Stimulated activated CD4-positive, alpha-beta T cell treated with anti-CD3 and anti-CD28 coated beads, Interleukin-4, amount 100 ng/mL, for 24 hours (primary cell): ENCODE measurements at regions not wholly inside any gene's neighbourhood (a gene's known extent, or its start where the extent isn't known, plus 50 kb on each side); places are given as distances from the start of the nearest gene placed in this dataset.
"Not testable (repeated sequence)": the region's sequence is repeated elsewhere in the genome, so short reads cannot be mapped to it uniquely, and the experiment has no call there.

Experiments used
- DNase-seq: peaks from one replicate; pipeline ENCODE4 v3.0.0-alpha.2; 2020

DNA sequence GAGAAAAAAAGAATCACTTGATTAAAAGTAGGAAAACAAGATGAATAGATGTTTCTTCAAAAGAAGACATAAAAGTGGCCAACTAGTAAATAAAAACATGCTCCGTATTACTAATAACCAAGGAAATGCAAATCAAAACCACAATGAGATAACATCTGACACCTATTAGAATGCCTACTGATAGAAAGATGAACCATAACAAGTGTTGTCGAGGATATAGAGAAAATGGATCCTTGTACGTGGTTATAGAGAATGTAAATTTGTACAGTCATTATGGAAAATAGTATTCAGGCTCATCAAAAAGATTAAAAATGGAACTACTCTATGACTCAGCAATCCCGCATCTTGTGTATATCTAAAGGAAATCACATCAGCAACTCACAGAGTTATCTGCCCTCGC, 415.8 kb upstream of the SLITRK5 start:
- DNase-seq: no peak

DNA sequence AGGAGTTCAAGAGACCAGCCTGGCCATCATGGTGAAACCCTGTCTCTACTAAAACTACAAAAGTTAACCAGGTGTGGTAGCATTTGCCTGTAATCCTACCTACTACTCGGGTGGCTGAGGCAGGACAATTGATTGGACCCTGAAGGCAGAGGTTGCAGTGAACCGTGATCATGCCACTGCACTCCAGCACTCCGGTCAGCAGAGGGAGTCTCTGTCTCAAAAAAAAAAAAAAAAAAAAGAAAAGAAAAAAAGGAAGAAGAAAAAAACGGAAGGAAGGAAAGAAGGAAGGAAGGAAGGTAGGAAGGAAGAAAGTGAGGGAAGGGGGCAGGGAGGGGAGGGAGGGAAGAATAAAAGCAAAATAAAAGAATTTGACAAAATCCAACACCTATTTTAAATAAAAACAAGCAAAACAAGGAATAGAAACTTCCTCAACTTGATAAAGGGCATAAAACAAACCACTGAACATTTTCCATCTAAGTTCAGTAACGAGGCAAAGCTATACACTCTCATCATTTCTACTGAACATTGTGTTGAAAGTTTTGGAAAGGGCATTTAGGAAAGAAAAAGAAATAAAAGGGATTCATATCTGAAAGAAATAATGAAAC, 411.6 kb upstream of the SLITRK5 start:
- no peak for DNase-seq

DNA sequence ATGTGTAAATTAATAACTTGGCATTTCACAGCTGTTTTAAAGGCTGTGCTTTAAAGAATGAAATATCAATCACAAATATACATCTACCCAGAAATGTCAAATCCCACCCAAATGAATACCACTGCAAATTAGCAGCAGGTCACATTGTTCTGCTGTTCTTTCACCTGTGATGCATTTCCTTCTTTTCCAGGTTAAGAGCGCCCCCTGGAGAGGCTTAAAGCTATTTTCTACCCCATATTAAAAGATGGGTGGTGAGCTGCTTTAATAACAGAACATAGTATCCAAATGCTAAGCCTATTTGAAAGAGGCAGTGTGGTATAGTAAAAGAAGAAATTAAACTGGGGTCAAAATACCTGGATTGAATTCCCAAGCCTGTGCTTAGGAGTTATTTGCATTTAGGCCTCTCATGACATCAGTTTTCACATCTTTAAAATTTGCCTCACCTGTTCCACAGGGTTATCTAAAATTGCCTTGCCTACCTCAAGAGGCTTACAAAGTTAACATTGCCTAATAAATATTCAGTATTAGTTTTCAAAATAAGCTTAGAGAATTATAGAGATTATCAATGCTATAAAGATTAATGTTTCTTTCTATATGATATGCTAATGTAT, 396.9 kb upstream of the SLITRK5 start:
- no peak for DNase-seq

DNA sequence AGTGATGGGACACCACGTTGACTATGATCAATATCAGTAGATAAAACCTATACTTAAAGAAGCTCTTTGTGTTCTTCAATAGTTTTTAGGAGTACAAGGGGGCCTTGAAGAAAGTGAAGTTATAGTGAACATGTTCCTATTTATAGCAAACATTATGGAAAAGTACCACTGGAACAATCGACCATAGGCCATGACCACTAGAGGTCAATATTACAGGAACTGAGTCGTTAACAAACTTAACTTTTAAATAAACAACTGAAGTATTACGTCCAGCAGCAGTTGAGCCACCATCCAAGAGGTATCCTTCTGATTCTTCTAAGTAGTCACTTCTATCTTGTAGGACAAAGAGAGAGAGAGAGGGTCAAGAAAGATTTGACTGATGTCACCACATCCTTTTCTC, 391.0 kb upstream of the SLITRK5 start:
- no peak for DNase-seq

DNA sequence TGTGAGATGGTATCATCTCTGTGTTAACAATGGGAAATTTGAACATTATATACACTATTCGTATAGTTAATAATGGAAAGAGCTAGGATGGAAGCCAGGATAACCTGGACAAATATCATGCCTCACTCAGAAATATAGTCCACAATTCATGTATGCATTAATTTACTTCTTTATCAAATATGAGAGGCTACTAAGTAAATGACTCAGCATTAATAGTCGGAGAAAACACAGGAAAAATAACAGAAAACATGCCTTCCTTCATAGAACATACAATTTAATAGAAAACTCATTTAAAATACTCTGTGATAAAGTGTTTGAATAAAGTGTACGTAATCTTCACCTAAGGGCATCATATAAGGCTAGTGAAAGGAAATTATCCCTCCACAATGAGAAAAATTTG, 383.4 kb upstream of the SLITRK5 start:
- no peak for DNase-seq

DNA sequence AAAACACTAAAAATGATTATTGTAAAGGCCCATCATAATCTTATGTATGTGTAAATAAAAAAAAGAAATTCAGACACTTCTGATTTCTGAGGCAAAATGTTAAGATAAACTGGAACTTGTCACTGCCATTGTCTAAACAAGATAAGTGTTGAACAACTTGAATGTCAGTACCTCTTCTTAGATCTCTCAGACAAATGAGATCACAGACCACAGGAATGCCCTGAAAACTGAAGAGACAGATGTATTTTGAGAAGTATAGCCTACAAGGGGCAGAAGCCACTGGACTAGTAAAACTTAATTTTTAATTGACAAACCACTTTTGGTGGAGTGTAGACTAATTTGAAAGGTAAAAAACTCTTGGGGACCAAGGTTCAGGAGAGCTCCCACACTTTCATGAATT, 375.5 kb upstream of the SLITRK5 start:
- DNase-seq: no peak

DNA sequence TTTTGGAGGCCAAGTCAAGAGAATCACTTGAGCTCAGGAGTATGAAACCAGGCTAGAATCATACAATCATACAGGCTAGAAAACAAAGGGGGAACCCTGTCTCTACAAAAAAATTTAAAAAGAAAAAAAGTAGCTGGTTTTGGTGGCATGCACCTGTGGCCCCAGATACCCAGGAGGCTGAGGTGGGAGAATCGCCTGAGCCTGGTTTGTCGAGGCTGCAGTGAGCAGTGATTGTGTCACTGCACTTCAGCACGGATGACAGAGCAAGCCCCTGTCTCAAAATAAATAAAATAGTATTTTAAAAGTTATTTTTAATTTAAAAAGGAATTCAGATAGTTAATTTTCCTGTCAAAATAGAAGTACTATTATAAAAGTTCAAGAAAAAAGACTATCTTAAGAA, 369.1 kb upstream of the SLITRK5 start:
- no peak for DNase-seq

DNA sequence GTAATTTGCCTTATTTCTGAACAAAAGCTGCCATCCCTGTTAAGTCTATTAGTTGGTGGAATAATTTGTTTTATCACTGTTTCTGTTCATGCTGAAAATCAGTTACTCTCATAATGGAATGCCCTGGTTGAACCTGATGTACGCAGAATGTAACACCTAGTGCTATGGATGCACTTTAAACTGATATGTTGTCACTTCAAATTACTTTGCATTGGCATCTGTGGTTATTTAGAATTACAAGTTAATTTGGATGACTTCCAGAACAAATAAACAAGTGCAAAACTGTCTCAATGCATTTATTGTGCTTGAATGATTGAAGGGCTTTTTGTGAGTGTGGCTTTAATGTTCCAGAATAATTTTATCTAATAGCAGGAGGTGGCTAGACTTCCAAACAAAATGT, 368.2 kb upstream of the SLITRK5 start:
- DNase-seq: no peak

DNA sequence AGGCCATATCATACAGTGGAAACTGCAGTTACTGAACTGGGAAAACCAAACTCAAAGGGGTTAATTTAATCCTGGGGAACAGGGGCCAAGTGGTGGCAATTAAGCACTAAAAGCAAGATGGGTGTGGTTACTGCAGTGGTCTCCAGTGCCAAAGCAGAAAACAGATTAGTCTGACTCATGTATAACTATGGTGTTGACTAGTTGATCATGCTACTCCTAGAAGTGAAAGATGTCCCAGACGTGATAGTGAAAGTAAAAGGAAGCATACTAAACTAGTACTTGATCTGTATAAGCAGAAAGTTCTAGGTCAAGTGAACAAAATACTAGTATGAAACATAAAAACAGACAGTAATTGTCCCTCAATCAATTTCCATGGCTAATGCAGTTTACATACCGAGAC, 360.0 kb upstream of the SLITRK5 start:
- DNase-seq: no peak

DNA sequence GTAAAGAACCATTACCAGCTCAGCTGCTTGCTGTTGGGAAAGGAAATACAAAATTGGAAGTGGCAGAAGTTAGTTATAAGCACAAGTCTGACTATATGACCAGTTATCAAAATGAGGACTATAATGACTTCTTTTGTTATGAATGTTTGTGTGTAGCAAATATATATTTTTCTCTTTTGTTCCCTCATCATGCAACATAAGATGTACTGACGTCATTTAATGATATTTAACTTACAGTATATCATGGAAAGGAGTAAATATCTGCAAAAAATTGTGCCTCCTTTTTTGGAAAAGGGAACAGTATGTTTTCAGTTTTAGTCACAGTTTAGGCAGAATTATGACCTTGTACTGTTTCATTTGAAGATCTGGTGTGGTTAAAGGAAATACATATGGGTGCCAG, 356.3 kb upstream of the SLITRK5 start:
- DNase-seq: no peak

DNA sequence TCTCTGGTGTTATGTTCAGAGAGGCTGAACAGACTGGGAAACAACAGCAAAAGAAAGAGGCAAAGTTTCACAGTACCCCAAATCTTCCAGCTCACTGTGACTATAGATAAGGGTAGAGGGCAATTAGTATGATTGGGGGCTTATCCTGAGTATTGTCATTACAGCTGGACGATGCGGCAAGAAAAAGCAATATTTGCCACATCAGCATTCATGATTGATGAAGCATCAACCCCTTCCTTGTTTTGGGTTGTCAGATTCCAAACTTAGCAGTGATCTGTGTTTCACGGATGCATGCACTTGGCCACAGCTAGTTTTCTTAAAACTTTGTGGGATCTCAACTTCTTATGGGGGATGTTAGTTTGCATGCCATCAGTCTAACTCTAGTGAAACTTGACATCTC, 348.8 kb upstream of the SLITRK5 start:
- no peak for DNase-seq

DNA sequence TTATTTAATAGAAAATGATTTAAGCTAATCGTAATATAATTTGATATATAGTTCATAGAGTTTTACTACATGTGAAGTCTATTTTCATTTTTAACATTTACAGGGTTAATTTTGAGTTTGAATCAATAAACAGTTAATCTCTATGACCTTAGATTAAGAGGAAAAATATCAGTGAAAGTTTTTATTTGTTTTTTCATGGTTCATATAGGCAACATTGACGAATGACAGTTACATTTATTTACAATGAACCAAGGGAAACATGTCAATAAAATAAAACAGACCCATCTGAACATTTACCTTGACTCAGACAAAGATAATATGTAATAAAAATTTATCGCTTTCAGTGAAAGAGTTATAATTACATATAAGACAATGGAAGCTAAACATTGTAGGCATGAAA, 346.6 kb upstream of the SLITRK5 start:
- DNase-seq: no peak

DNA sequence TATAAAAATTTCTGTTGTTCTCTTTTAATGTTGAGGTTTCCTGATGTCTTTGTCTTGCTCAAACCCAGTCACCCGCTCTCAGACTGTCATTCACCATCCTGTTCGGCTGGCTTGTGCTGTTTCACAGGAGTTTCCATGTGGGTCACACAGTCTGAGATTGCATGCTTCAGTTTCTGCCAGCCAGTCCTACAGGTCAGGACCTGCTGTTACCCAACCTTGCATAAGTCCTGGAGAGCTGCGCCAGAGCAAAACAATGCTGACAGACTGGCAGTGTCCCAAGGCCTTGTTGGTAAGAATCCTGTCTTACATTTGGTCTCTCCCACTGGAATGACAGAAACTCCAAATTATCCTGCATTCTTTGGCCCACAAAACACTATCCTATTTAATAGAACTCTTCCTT, 340.0 kb upstream of the SLITRK5 start:
- DNase-seq: no peak

DNA sequence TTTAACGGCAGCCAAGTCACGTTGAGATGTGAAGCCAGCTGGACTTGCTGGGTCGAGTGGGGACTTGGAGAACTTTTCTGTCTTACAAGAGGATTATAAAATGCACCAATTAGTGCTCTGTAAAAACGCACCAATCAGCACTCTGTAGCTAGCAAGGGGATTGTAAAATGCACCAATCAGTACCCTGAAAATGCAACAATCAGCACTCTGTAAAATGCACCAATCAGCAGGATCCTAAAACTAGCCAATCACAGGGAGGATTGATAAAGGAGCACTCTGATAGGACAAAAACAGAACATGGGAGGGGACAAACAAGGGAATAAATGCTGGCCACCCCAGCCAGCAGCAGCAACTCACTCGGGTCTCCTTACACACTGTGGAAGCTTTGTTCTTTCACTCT, 337.6 kb upstream of the SLITRK5 start:
- DNase-seq: no peak

DNA sequence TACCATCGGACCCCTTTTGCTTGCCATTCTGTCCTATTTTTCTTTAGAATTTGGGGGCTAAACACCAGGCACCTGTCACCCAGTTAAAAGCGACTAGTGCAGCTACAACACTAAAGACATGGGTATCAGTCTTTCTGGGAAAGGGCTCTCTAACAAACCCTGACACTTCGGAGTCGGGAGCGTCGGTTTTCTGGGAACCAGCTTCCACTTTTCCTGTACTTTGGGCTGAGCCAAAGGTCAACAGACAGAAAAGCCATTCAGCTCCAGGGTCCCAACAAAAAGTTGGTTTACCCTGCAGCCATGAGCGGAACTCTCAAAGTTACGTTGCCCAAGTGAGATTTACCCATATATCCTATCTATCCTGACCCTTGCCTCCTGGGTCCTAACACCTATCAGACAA, 337.0 kb upstream of the SLITRK5 start:
- no peak for DNase-seq

DNA sequence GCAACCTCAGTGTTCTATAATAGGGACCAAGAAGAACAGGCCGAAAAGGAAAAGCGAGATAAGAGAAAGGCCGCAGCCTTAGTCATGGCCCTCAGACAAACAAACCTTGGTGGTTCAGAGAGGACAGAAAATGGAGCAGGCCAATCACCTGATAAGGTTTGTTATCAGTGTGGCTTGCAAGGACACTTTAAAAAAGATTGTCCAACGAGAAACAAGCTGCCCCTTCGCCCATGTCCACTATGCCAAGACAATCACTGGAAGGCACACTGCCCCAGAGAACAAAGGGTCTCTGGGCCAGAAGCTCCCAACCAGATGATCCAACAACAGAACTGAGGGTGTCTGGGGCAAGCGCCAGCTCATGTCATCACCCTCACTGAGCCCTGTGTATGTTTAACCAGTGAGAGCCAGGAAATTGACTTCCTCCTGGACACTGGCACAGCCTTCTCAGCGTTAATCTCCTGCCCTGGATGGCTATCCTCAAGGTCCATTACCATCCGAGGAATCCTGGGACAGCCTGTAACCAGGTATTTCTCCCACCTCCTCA, 334.8 kb upstream of the SLITRK5 start:
- not testable (repeated sequence) for DNase-seq

DNA sequence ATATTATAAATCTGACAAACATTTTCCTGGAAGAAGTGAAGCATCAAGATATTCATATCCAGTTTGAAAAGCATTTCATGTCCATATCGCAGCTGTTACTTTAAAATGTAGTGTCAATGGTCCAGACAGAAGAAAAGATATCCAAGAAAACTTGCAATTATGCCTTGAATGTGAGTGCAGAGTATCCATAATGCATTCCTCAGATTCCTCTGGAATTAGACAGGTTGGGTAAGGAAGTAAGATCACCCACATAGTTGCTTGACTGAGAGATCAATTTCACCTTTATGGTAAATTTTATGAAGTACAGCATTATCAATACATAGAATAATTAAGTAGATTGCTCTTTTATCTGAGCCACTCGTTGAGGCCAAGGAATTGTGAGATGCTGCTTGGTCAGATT, 327.0 kb upstream of the SLITRK5 start:
- no peak for DNase-seq

DNA sequence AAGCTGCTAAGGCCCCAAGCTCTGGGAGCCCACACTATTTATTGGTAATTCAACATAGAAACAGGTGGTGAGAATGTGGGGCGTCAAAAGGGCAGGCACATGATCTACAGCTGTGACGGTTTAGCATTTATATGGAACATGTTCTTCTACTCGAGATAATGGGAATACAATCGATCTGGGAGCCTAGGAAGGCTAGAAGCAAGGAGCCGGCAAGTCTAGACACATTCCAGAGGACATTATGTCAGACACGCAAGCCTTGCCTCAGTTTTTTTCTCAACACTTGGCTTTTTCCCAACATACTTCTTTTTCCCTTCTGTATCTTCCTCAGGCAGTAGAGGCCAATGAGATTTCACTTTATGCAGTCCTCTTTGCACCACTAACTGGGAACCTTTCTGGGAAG, 315.7 kb upstream of the SLITRK5 start:
- DNase-seq: no peak

DNA sequence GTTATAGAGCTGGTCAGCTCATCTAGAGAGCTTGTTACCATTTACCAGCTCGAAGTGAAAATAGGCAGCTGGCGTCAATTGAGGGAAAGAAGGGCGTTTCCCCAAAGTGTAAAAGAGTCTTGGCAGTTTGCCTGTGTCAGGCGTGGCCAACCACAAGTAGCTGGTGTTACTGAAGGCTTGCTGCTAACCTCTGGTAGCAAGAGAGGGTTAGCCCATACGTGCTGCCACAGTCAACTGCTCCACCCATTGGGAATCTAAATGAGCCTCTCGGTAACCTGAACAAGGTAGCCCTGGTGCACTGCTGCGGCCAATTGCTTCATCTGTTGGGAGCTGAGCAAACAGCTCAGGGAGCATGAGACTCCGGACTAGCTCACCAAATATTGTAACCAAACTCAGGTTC, 314.9 kb upstream of the SLITRK5 start:
- no peak for DNase-seq

DNA sequence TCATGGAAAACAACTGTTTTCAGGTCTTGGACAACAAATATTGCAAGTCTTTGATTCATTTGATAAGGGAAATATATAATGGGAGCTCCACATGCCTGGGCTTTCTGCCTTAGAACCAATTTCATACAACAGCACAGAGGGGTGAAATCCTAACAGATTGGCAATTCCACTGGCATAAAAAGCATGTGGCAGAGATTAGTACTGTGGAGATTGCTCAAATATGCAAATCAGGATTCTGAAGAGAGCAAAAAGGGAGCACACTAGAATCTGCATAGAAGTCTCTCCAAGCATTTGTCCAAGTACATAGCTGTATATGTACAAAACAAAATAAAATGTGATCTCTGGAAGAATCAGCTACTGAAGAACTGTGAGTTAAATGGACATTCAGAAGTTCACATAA, 312.9 kb upstream of the SLITRK5 start:
- DNase-seq: no peak

DNA sequence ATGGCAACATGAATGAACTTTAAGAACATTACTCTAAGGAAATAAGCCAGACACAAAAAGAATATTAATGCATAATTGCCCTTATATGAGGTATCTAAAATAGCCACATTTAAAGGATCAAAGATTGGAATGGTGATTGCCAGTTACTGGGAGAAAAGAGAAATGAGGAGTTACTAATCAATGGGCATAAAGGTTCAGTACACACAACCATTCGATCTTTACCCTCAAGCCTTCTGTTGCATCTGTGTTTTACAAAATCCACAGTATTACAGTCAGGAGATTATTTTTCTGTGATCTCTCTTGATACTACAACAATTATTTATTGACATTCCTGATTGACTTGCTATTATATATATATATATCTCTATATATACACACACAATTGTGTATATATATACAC, 310.0 kb upstream of the SLITRK5 start:
- no peak for DNase-seq

DNA sequence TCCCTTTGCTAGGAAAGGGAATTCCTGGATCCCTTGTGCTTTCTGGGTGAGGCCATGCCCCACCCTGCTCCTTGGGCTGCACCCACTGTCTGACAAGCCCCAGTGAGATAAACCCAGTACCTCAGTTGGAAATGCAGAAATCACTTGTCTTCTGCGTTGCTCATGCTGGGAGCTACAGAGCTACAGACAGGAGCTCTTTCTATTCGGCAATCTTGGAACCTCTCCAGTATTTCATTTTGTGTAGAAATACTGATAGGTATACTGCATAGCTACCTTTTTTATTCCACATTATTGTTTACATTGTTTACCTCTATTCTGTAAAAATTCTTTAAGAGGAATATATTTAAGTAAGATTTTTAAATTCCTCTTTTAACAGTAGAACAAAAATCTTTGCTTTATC, 302.5 kb upstream of the SLITRK5 start:
- no peak for DNase-seq

DNA sequence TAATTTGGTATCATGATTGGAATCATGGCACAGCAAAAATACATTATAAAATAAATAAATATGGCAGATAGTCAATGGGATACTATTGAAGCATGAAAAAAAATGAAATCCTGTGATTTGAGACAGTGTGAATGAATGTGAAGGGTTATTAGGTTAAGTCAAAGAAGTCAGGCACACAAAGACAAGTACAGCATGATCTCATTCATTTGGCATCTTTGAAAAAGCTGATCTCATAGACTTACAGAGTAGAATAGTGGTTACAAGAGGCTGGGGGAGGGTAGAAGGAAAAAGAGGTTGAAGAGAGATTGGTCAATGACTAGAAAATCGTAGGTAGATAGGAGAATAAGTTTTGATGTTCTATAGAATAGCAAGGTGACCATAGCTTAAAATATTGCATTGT, 295.1 kb upstream of the SLITRK5 start:
- DNase-seq: no peak

DNA sequence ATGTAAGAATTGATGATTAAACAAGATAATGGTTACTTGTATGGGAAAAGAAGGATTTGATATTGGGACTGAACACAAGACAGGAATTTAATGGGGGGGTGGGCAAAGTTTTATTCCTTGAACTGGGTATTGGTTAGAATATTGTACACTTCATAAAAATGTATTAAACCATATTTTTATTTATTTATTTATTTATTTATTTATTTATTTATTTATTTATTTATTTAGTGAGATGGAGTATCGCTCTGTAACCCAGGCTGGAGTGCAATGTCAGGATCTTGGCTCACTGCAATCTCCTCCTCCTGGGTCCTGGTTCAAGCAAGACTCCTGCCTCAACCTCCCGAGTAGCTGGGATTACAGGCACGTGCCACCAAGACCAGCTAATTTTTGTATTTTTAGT, 287.1 kb upstream of the SLITRK5 start:
- DNase-seq: no peak

DNA sequence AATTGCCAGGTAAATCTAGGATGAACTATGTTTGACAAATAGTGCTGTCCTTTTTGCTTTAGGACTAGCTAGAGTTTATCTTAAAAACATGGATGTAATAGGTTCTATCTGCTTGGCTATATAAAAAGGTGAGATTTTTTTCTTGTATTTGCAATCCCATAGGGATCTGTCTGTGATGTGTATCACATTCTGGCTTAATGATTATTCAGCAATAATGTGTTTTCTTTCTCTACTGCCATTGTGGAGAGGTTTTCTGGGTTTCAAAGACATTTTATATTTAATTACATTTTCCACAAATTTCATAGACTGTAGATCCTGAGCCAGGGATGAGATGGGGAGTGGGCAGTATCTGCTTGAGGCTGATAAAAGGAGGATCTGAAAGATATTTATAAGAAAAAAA, 277.8 kb upstream of the SLITRK5 start:
- DNase-seq: no peak
